ENCODE measurements at regions not wholly inside any gene's neighbourhood (a gene's known extent, or its start where the extent isn't known, plus 50 kb on each side); places are given as distances from the start of the nearest gene placed in this dataset.
A peak's percentile ranks its signal among the peaks of the same experiment; 100 is the strongest.

- H3K27me3 ChIP-seq (ENCODE audit: control insufficient read depth in 5 of 5, insufficient read depth in 4 of 5, low read length in 5 of 5): no peaks in the 10 kb centered on the region
- H3K9ac ChIP-seq (ENCODE audit: low read length in 5 of 5): peak overlapping the region in 1 of 5 donors; percentile 54
- peak overlapping the region in 1 of 5 donors; percentile 4 for H3K4me3 ChIP-seq (ENCODE audit: low read depth in 1 of 5, low read length in 5 of 5)
- H3K27ac ChIP-seq (ENCODE audit: low read depth, low read length): no peak overlapping the region
- no peaks in the 10 kb centered on the region for H3K36me3 ChIP-seq (ENCODE audit: control insufficient read depth in 5 of 5, insufficient read depth in 5 of 5, low read length in 5 of 5)
- no peaks in the 10 kb centered on the region for H3K9me3 ChIP-seq (ENCODE audit: control insufficient read depth in 5 of 5, low read length in 5 of 5)
- peaks cover 10 to 52% (median 42%) of the 10 kb centered on the region in 5 donors for H3K4me1 ChIP-seq (ENCODE audit: control insufficient read depth in 5 of 5, insufficient read depth in 5 of 5, low read length in 5 of 5)
Measured at GRCh38 chr17:77315551-77316190, 174.9 kb downstream of the SEC14L1 start.

- H3K9ac ChIP-seq (ENCODE audit: low read length in 5 of 5): no peak overlapping the region
- H3K4me3 ChIP-seq (ENCODE audit: low read depth in 1 of 5, low read length in 5 of 5): no peak overlapping the region
- H3K4me1 ChIP-seq (ENCODE audit: control insufficient read depth in 5 of 5, insufficient read depth in 5 of 5, low read length in 5 of 5): peaks cover 10 to 57% (median 48%) of the 10 kb centered on the region in 5 donors
- no peak overlapping the region for H3K27ac ChIP-seq (ENCODE audit: low read depth, low read length)
- H3K36me3 ChIP-seq (ENCODE audit: control insufficient read depth in 5 of 5, insufficient read depth in 5 of 5, low read length in 5 of 5): no peaks in the 10 kb centered on the region
- no peaks in the 10 kb centered on the region for H3K9me3 ChIP-seq (ENCODE audit: control insufficient read depth in 5 of 5, low read length in 5 of 5)
- no peaks in the 10 kb centered on the region for H3K27me3 ChIP-seq (ENCODE audit: control insufficient read depth in 5 of 5, insufficient read depth in 4 of 5, low read length in 5 of 5)
Measured at GRCh38 chr17:77316191-77316641, 175.4 kb downstream of the SEC14L1 start.

- H3K36me3 ChIP-seq (ENCODE audit: control insufficient read depth in 5 of 5, insufficient read depth in 5 of 5, low read length in 5 of 5): no peaks in the 10 kb centered on the region
- H3K4me1 ChIP-seq (ENCODE audit: control insufficient read depth in 5 of 5, insufficient read depth in 5 of 5, low read length in 5 of 5): peaks cover 10 to 62% (median 50%) of the 10 kb centered on the region in 5 donors
- no peaks in the 10 kb centered on the region for H3K9me3 ChIP-seq (ENCODE audit: control insufficient read depth in 5 of 5, low read length in 5 of 5)
- no peak overlapping the region for H3K27ac ChIP-seq (ENCODE audit: low read depth, low read length)
- H3K4me3 ChIP-seq (ENCODE audit: low read depth in 1 of 5, low read length in 5 of 5): no peak overlapping the region
- no peak overlapping the region for H3K9ac ChIP-seq (ENCODE audit: low read length in 5 of 5)
- no peaks in the 10 kb centered on the region for H3K27me3 ChIP-seq (ENCODE audit: control insufficient read depth in 5 of 5, insufficient read depth in 4 of 5, low read length in 5 of 5)
Measured at GRCh38 chr17:77316651-77317050, 175.9 kb downstream of the SEC14L1 start.

- no peak overlapping the region for H3K4me3 ChIP-seq (ENCODE audit: low read depth in 1 of 5, low read length in 5 of 5)
- H3K4me1 ChIP-seq (ENCODE audit: control insufficient read depth in 5 of 5, insufficient read depth in 5 of 5, low read length in 5 of 5): peaks cover 13 to 67% (median 56%) of the 10 kb centered on the region in 5 donors
- H3K27me3 ChIP-seq (ENCODE audit: control insufficient read depth in 5 of 5, insufficient read depth in 4 of 5, low read length in 5 of 5): no peaks in the 10 kb centered on the region
- no peaks in the 10 kb centered on the region for H3K36me3 ChIP-seq (ENCODE audit: control insufficient read depth in 5 of 5, insufficient read depth in 5 of 5, low read length in 5 of 5)
- H3K27ac ChIP-seq (ENCODE audit: low read depth, low read length): no peak overlapping the region
- H3K9ac ChIP-seq (ENCODE audit: low read length in 5 of 5): no peak overlapping the region
- H3K9me3 ChIP-seq (ENCODE audit: control insufficient read depth in 5 of 5, low read length in 5 of 5): no peaks in the 10 kb centered on the region
Measured at GRCh38 chr17:77317091-77317750, 176.5 kb downstream of the SEC14L1 start.

GRCh38 chr17:77318021-77318420 lies 177.3 kb downstream of the SEC14L1 start:
- Histone ChIP-seq H3K27me3 (ENCODE audit: control insufficient read depth in 5 of 5, insufficient read depth in 4 of 5, low read length in 5 of 5) (no peaks in the 10 kb centered on the region), H3K27ac (ENCODE audit: low read depth, low read length) (no peak overlapping the region), H3K9me3 (ENCODE audit: control insufficient read depth in 5 of 5, low read length in 5 of 5) (no peaks in the 10 kb centered on the region), H3K36me3 (ENCODE audit: control insufficient read depth in 5 of 5, insufficient read depth in 5 of 5, low read length in 5 of 5) (no peaks in the 10 kb centered on the region), H3K4me3 (ENCODE audit: low read depth in 1 of 5, low read length in 5 of 5) (no peak overlapping the region), H3K9ac (ENCODE audit: low read length in 5 of 5) (no peak overlapping the region), H3K4me1 (ENCODE audit: control insufficient read depth in 5 of 5, insufficient read depth in 5 of 5, low read length in 5 of 5) (peaks cover 18 to 71% (median 62%) of the 10 kb centered on the region in 5 donors)

- no peaks in the 10 kb centered on the region for H3K27me3 ChIP-seq (ENCODE audit: control insufficient read depth in 5 of 5, insufficient read depth in 4 of 5, low read length in 5 of 5)
- H3K36me3 ChIP-seq (ENCODE audit: control insufficient read depth in 5 of 5, insufficient read depth in 5 of 5, low read length in 5 of 5): no peaks in the 10 kb centered on the region
- H3K9ac ChIP-seq (ENCODE audit: low read length in 5 of 5): peak overlapping the region; percentile 56 to 82 (median 81)
- H3K9me3 ChIP-seq (ENCODE audit: control insufficient read depth in 5 of 5, low read length in 5 of 5): no peaks in the 10 kb centered on the region
- peak overlapping the region in 4 of 5 donors; percentile 32 to 77 (median 53) for H3K4me3 ChIP-seq (ENCODE audit: low read depth in 1 of 5, low read length in 5 of 5)
- peaks cover 20 to 71% (median 62%) of the 10 kb centered on the region in 5 donors for H3K4me1 ChIP-seq (ENCODE audit: control insufficient read depth in 5 of 5, insufficient read depth in 5 of 5, low read length in 5 of 5)
- H3K27ac ChIP-seq (ENCODE audit: low read depth, low read length): peak overlapping the region; percentile 99
Measured at GRCh38 chr17:77318491-77319210, 177.9 kb downstream of the SEC14L1 start.

- H3K4me3 ChIP-seq (ENCODE audit: low read depth in 1 of 5, low read length in 5 of 5): peak overlapping the region; percentile 68 to 79 (median 72)
- H3K9ac ChIP-seq (ENCODE audit: low read length in 5 of 5): peak overlapping the region; percentile 73 to 91 (median 82)
- no peaks in the 10 kb centered on the region for H3K36me3 ChIP-seq (ENCODE audit: control insufficient read depth in 5 of 5, insufficient read depth in 5 of 5, low read length in 5 of 5)
- H3K27ac ChIP-seq (ENCODE audit: low read depth, low read length): peak overlapping the region; percentile 99
- no peaks in the 10 kb centered on the region for H3K27me3 ChIP-seq (ENCODE audit: control insufficient read depth in 5 of 5, insufficient read depth in 4 of 5, low read length in 5 of 5)
- no peaks in the 10 kb centered on the region for H3K9me3 ChIP-seq (ENCODE audit: control insufficient read depth in 5 of 5, low read length in 5 of 5)
- peaks cover 24 to 76% (median 68%) of the 10 kb centered on the region in 5 donors for H3K4me1 ChIP-seq (ENCODE audit: control insufficient read depth in 5 of 5, insufficient read depth in 5 of 5, low read length in 5 of 5)
Measured at GRCh38 chr17:77319211-77320043, 178.7 kb downstream of the SEC14L1 start.

- Histone ChIP-seq H3K9me3 (ENCODE audit: control insufficient read depth in 5 of 5, low read length in 5 of 5) (no peaks in the 10 kb centered on the region), H3K27ac (ENCODE audit: low read depth, low read length) (peak overlapping the region; percentile 99), H3K4me1 (ENCODE audit: control insufficient read depth in 5 of 5, insufficient read depth in 5 of 5, low read length in 5 of 5) (peaks cover 27 to 78% (median 69%) of the 10 kb centered on the region in 5 donors), H3K9ac (ENCODE audit: low read length in 5 of 5) (peak overlapping the region; percentile 73 to 91 (median 82)), H3K36me3 (ENCODE audit: control insufficient read depth in 5 of 5, insufficient read depth in 5 of 5, low read length in 5 of 5) (no peaks in the 10 kb centered on the region), H3K4me3 (ENCODE audit: low read depth in 1 of 5, low read length in 5 of 5) (peak overlapping the region; percentile 68 to 79 (median 72)), H3K27me3 (ENCODE audit: control insufficient read depth in 5 of 5, insufficient read depth in 4 of 5, low read length in 5 of 5) (no peaks in the 10 kb centered on the region)
Measured at GRCh38 chr17:77320044-77320440, 179.3 kb downstream of the SEC14L1 start.

- H3K27me3 ChIP-seq (ENCODE audit: control insufficient read depth in 5 of 5, insufficient read depth in 4 of 5, low read length in 5 of 5): no peaks in the 10 kb centered on the region
- H3K27ac ChIP-seq (ENCODE audit: low read depth, low read length): peak overlapping the region; percentile 99
- peak overlapping the region; percentile 68 to 79 (median 72) for H3K4me3 ChIP-seq (ENCODE audit: low read depth in 1 of 5, low read length in 5 of 5)
Measured at GRCh38 chr17:77320485-77321256, 179.9 kb downstream of the SEC14L1 start.

More at GRCh38 chr17:77320485-77321256, 179.9 kb downstream of the SEC14L1 start:
- Histone ChIP-seq H3K9me3 (ENCODE audit: control insufficient read depth in 5 of 5, low read length in 5 of 5) (no peaks in the 10 kb centered on the region), H3K4me1 (ENCODE audit: control insufficient read depth in 5 of 5, insufficient read depth in 5 of 5, low read length in 5 of 5) (peaks cover 33 to 81% (median 72%) of the 10 kb centered on the region in 5 donors), H3K9ac (ENCODE audit: low read length in 5 of 5) (peak overlapping the region in 4 of 5 donors; percentile 81 to 91 (median 82)), H3K36me3 (ENCODE audit: control insufficient read depth in 5 of 5, insufficient read depth in 5 of 5, low read length in 5 of 5) (no peaks in the 10 kb centered on the region)
